SK-N-SH treated with all-trans-retinoic acid at 6 μM for 48 hours (cell line): ENCODE measurements at regions not wholly inside any gene's neighbourhood (a gene's known extent, or its start where the extent isn't known, plus 50 kb on each side); places are given as distances from the start of the nearest gene placed in this dataset.
"Not testable (repeated sequence)": the region's sequence is repeated elsewhere in the genome, so short reads cannot be mapped to it uniquely, and the experiment has no call there.

ENCODE experiments used
- BACH2 ChIP-seq: fragments of 250-450 bp; sonication (Bioruptor Pico); IDR thresholded peaks from 2 replicates; pipeline ENCODE4 v1.9.0; 2021; ENCODE audit warnings: mild to moderate bottlenecking, borderline replicate concordance
- OSR1 ChIP-seq: fragments of 250-450 bp; sonication (Bioruptor Pico); IDR thresholded peaks from 2 replicates; pipeline ENCODE4 v1.8.0; 2022; ENCODE audit warnings: moderate library complexity, mild to moderate bottlenecking, inconsistent platforms
- RARB ChIP-seq: fragments of 250-450 bp; sonication (Bioruptor Pico); IDR thresholded peaks from 2 replicates; pipeline ENCODE4 v1.8.0; 2021; ENCODE audit warnings: mild to moderate bottlenecking, moderate library complexity
- ZFP3 ChIP-seq: fragments of 250-450 bp; sonication (Bioruptor Pico); IDR thresholded peaks from 2 replicates; pipeline ENCODE4 v1.5.0; 2020; ENCODE audit warnings: mild to moderate bottlenecking, moderate library complexity
- ZFP30 ChIP-seq: fragments of 450-650 bp; formaldehyde crosslinking; IDR thresholded peaks from 2 replicates; pipeline ENCODE4 v1.5.0; 2022; ENCODE audit warnings: mild to moderate bottlenecking, moderate library complexity
- ZNF565 ChIP-seq: fragments of 450-650 bp; formaldehyde crosslinking; conservative IDR thresholded peaks from 2 replicates; pipeline ENCODE4 v1.5.0; 2020; ENCODE audit warnings: low read depth, mild to moderate bottlenecking, moderate library complexity
- ZNF70 ChIP-seq: fragments of 450-650 bp; formaldehyde crosslinking; IDR thresholded peaks from 2 replicates; pipeline ENCODE4 v1.5.0; 2020; ENCODE audit warnings: mild to moderate bottlenecking, moderate library complexity
- TF ChIP-seq, protein P1 (sequence below): fragments of 250-450 bp; sonication (Bioruptor Pico); IDR thresholded peaks from 2 replicates; pipeline ENCODE4 v1.8.0; 2020; ENCODE audit warnings: mild to moderate bottlenecking, moderate library complexity, borderline replicate concordance
- TF ChIP-seq, protein P2 (sequence below): fragments of 250-450 bp; sonication (Bioruptor Pico); IDR thresholded peaks from 2 replicates; pipeline ENCODE4 v1.5.1; 2020; ENCODE audit warnings: low read depth, mild to moderate bottlenecking, moderate library complexity

DNA sequence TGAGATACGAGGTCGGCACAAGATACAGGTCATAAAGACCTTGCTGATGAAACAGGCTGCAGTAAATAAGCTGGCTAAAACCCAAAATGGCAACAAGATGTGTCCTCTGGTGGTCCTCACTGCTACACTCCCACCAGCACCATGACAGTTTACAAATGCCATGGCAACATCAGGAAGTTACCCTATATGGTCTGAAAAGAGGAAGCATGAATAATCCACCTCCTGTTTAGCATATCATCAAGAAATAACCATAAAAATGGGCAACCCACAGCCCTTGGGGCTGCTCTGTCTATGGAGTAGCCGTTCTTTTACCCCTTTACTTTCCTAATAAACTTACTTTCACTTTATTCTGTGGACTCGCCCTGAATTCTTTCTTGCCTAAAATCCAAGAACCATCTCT is 102.0 kb upstream of the KLF13 start:
- not testable (repeated sequence) for TF ChIP-seq ZFP3; RARB (CRISPR knock-in tag); ZNF70 (CRISPR knock-in tag); OSR1 (CRISPR knock-in tag); ZFP30 (CRISPR knock-in tag); BACH2 (CRISPR knock-in tag); ZNF565 (CRISPR knock-in tag)
- TF ChIP-seq, protein P1, sequence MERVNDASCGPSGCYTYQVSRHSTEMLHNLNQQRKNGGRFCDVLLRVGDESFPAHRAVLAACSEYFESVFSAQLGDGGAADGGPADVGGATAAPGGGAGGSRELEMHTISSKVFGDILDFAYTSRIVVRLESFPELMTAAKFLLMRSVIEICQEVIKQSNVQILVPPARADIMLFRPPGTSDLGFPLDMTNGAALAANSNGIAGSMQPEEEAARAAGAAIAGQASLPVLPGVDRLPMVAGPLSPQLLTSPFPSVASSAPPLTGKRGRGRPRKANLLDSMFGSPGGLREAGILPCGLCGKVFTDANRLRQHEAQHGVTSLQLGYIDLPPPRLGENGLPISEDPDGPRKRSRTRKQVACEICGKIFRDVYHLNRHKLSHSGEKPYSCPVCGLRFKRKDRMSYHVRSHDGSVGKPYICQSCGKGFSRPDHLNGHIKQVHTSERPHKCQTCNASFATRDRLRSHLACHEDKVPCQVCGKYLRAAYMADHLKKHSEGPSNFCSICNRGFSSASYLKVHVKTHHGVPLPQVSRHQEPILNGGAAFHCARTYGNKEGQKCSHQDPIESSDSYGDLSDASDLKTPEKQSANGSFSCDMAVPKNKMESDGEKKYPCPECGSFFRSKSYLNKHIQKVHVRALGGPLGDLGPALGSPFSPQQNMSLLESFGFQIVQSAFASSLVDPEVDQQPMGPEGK (CRISPR knock-in tag): not testable (repeated sequence)
- TF ChIP-seq, protein P2, sequence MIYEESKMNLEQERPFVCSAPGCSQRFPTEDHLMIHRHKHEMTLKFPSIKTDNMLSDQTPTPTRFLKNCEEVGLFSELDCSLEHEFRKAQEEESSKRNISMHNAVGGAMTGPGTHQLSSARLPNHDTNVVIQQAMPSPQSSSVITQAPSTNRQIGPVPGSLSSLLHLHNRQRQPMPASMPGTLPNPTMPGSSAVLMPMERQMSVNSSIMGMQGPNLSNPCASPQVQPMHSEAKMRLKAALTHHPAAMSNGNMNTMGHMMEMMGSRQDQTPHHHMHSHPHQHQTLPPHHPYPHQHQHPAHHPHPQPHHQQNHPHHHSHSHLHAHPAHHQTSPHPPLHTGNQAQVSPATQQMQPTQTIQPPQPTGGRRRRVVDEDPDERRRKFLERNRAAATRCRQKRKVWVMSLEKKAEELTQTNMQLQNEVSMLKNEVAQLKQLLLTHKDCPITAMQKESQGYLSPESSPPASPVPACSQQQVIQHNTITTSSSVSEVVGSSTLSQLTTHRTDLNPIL (CRISPR knock-in tag): not testable (repeated sequence)
